ENCODE measurements at regions not wholly inside any gene's neighbourhood (a gene's known extent, or its start where the extent isn't known, plus 50 kb on each side); places are given as distances from the start of the nearest gene placed in this dataset.

DNA sequence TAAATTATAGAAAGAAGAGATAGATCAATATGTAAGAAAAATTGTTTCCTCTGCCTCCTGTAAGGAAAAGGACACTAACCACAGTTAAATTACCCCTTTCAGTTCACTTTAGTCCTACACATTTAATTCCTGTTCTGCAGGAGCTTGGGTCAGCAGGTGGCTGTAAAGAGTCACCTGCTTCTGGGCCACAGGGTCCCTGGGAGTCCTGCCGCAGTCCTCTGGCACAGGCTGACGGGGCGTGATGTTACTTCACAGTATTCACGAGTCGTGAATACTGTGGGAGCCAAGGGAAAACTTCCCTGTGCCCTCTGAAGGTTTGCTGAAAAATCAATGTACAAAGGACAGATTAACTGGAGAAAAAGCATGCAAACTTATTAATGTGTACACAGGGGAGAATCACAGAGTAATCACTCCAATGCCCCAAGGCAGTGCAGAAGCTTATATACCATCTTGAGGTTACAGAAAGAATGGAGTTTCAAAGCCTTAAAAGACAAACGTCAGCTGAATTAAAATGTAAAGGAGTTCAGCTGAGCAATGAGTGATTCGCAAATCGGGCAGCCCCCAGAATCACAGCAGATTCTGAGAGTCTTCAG, 125.8 kb upstream of the TMTC4 start:
- no peak for DNase-seq (ENCODE audit: low spot score)
- no peak overlapping the region for H2AFZ ChIP-seq
- no peaks in the 10 kb centered on the region for H3K27me3 ChIP-seq (ENCODE audit: insufficient read depth)
- Mint-ChIP-seq H3K4me1 (peaks cover 15% of the 10 kb centered on the region), H3K4me3 (no peak overlapping the region), H3K9me3 (peaks cover 23% of the 10 kb centered on the region), H3K27ac (no peak overlapping the region), H3K27me3 (ENCODE audit: insufficient read depth, low read depth, poor library complexity) (peaks cover 2% of the 10 kb centered on the region), H3K36me3 (ENCODE audit: low read depth) (peaks cover 12% of the 10 kb centered on the region)
- no peaks in the 10 kb centered on the region for H3K79me2 ChIP-seq (replicated peaks; ENCODE audit: insufficient read depth)
- 0 out of 2 replicates have a peak, but pooled peaks cover 5% of the 10 kb centered on the region for H3K9me2 ChIP-seq (ENCODE audit: insufficient read depth)
- no peak for TF ChIP-seq ZNF331 (CRISPR knock-in tag; IDR thresholded peaks at IDR 0.05; ENCODE audit: low read depth)
- TF ChIP-seq, protein P1, sequence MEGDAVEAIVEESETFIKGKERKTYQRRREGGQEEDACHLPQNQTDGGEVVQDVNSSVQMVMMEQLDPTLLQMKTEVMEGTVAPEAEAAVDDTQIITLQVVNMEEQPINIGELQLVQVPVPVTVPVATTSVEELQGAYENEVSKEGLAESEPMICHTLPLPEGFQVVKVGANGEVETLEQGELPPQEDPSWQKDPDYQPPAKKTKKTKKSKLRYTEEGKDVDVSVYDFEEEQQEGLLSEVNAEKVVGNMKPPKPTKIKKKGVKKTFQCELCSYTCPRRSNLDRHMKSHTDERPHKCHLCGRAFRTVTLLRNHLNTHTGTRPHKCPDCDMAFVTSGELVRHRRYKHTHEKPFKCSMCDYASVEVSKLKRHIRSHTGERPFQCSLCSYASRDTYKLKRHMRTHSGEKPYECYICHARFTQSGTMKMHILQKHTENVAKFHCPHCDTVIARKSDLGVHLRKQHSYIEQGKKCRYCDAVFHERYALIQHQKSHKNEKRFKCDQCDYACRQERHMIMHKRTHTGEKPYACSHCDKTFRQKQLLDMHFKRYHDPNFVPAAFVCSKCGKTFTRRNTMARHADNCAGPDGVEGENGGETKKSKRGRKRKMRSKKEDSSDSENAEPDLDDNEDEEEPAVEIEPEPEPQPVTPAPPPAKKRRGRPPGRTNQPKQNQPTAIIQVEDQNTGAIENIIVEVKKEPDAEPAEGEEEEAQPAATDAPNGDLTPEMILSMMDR (conservative IDR thresholded peaks at IDR 0.05; ENCODE audit: low read depth in 2 of 2): 0 out of 4 replicates have a peak, but pooled peaks of 1 of the 2 experiments have one; percentile 14
- H4K20me1 ChIP-seq (replicated peaks; ENCODE audit: insufficient read depth): no peaks in the 10 kb centered on the region
- no peak overlapping the region for H3K27ac ChIP-seq (ENCODE audit: low read depth)
- ATAC-seq: no peak; the same call in 2 of the 3 replicates
- no peak overlapping the region for H3K4me3 ChIP-seq
- no peak overlapping the region for H3K4me2 ChIP-seq
- no peaks in the 10 kb centered on the region; the same call in 1 of the 2 replicates for H3K4me1 ChIP-seq (ENCODE audit: insufficient read depth)
- no peaks in the 10 kb centered on the region for H3F3A ChIP-seq (replicated peaks; ENCODE audit: low read depth)
- H3K36me3 ChIP-seq (ENCODE audit: insufficient read depth): no peaks in the 10 kb centered on the region

GRCh38 chr13:100798739-100799361, 124.3 kb upstream of the TMTC4 start:
- Histone ChIP-seq H3K36me3 (ENCODE audit: insufficient read depth) (no peaks in the 10 kb centered on the region), H3K9me2 (ENCODE audit: insufficient read depth) (0 out of 2 replicates have a peak, but pooled peaks cover 5% of the 10 kb centered on the region), H2AFZ (peak overlapping the region; percentile 29; the same call in 1 of the 2 replicates), H3K4me2 (no peak overlapping the region), H3K27me3 (ENCODE audit: insufficient read depth) (no peaks in the 10 kb centered on the region), H4K20me1 (replicated peaks; ENCODE audit: insufficient read depth) (no peaks in the 10 kb centered on the region), H3K27ac (ENCODE audit: low read depth) (no peak overlapping the region), H3K4me3 (no peak overlapping the region), H3K4me1 (ENCODE audit: insufficient read depth) (no peaks in the 10 kb centered on the region; the same call in 1 of the 2 replicates), H3K79me2 (replicated peaks; ENCODE audit: insufficient read depth) (no peaks in the 10 kb centered on the region), H3F3A (replicated peaks; ENCODE audit: low read depth) (no peaks in the 10 kb centered on the region)
- no peak overlapping the region for H3K27ac Mint-ChIP-seq
- peaks cover 2% of the 10 kb centered on the region for H3K27me3 Mint-ChIP-seq (ENCODE audit: insufficient read depth, low read depth, poor library complexity)
- peaks cover 15% of the 10 kb centered on the region for H3K4me1 Mint-ChIP-seq
- H3K9me3 Mint-ChIP-seq: peaks cover 34% of the 10 kb centered on the region
- no peak for ATAC-seq
- H3K4me3 Mint-ChIP-seq: no peak overlapping the region
- no peak for DNase-seq (ENCODE audit: low spot score)
- H3K36me3 Mint-ChIP-seq (ENCODE audit: low read depth): peaks cover 16% of the 10 kb centered on the region
- no peak for TF ChIP-seq ZNF114 (CRISPR knock-in tag; IDR thresholded peaks at IDR 0.05)
- TF ChIP-seq EZH2phosphoT487 (IDR thresholded peaks at IDR 0.05; ENCODE audit: unreplicated experiment): no peak
- TF ChIP-seq, protein P1 (conservative IDR thresholded peaks at IDR 0.05; ENCODE audit: low read depth in 2 of 2): no peak
- no peak for TF ChIP-seq NANOG (IDR thresholded peaks at IDR 0.05; ENCODE audit: borderline replicate concordance)
- no peak for TF ChIP-seq JUNB (IDR thresholded peaks at IDR 0.05; ENCODE audit: unreplicated experiment)
- no peak for TF ChIP-seq CREB1 (CRISPR knock-in tag; IDR thresholded peaks at IDR 0.05; ENCODE audit: low read depth)
- TF ChIP-seq, protein P2, sequence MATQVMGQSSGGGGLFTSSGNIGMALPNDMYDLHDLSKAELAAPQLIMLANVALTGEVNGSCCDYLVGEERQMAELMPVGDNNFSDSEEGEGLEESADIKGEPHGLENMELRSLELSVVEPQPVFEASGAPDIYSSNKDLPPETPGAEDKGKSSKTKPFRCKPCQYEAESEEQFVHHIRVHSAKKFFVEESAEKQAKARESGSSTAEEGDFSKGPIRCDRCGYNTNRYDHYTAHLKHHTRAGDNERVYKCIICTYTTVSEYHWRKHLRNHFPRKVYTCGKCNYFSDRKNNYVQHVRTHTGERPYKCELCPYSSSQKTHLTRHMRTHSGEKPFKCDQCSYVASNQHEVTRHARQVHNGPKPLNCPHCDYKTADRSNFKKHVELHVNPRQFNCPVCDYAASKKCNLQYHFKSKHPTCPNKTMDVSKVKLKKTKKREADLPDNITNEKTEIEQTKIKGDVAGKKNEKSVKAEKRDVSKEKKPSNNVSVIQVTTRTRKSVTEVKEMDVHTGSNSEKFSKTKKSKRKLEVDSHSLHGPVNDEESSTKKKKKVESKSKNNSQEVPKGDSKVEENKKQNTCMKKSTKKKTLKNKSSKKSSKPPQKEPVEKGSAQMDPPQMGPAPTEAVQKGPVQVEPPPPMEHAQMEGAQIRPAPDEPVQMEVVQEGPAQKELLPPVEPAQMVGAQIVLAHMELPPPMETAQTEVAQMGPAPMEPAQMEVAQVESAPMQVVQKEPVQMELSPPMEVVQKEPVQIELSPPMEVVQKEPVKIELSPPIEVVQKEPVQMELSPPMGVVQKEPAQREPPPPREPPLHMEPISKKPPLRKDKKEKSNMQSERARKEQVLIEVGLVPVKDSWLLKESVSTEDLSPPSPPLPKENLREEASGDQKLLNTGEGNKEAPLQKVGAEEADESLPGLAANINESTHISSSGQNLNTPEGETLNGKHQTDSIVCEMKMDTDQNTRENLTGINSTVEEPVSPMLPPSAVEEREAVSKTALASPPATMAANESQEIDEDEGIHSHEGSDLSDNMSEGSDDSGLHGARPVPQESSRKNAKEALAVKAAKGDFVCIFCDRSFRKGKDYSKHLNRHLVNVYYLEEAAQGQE (IDR thresholded peaks at IDR 0.05; ENCODE audit: unreplicated experiment): no peak
- TF ChIP-seq EZH2 (IDR thresholded peaks at IDR 0.05; ENCODE audit: low read depth, unreplicated experiment): no peak
- TF ChIP-seq ZNF331 (CRISPR knock-in tag; IDR thresholded peaks at IDR 0.05; ENCODE audit: low read depth): no peak

All from GM23338 (cell line).